AG04449 (cell line): ENCODE measurements at regions not wholly inside any gene's neighbourhood (a gene's known extent, or its start where the extent isn't known, plus 50 kb on each side); places are given as distances from the start of the nearest gene placed in this dataset.

Source experiments
- CTCF ChIA-PET: fragments of 350-600 bp; formaldehyde crosslinking; extraction: SDS; loops from one replicate; lab custom pipeline; 2021; ENCODE audit warnings: antibody characterized with exemption; lab: Yijun Ruan, JAX
- POLR2A ChIA-PET: fragments of 400-600, 350-600 bp; formaldehyde crosslinking; extraction: SDS; loops from one replicate; lab custom pipeline; 2020; ENCODE audit warnings: antibody characterized with exemption, inconsistent platforms; lab: Yijun Ruan, JAX
- DNase-seq: peaks from one replicate; pipeline ENCODE4 v3.0.0-alpha.2; 2010; ENCODE audit warnings: low read depth, low spot score
- H3K4me3 ChIP-seq: 2 replicates; pipeline ENCODE4 v1.5.1; 2011; ENCODE audit warnings: low read depth, mild to moderate bottlenecking, control low read depth, low read length
- CTCF ChIP-seq: IDR thresholded peaks from one replicate; pipeline ENCODE4 v1.5.1; 2011; ENCODE audit warnings: mild to moderate bottlenecking, moderate library complexity, low read length, control low read depth, inconsistent platforms; ENCODE audit not compliant: insufficient read depth; ENCODE audit errors: missing control alignments

DNA sequence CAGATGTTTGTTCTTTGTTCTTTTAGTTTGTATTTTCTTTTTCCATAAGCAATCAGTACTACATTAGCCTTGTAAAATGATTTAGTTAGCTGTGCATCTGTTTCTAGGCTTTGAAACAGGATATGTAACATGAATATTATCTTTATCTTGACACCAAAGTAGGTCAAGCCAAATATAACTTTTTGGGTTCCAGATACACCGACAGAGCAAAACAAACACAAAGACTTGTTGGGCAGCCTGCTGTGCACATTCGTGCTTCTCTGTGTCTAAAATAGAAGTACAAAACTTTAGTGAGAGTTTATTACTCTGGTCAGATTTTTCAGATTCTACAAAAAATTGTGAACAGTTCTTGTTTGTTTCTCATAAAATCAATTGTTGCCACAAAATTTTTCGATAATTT, 1059.3 kb upstream of the GYPC start:
- no peak for TF ChIP-seq CTCF
- no peak for DNase-seq
- CTCF ChIA-PET, result no interaction called here
- POLR2A ChIA-PET, result no interaction called here
- H3K4me3 ChIP-seq, result no peak overlapping the region

DNA sequence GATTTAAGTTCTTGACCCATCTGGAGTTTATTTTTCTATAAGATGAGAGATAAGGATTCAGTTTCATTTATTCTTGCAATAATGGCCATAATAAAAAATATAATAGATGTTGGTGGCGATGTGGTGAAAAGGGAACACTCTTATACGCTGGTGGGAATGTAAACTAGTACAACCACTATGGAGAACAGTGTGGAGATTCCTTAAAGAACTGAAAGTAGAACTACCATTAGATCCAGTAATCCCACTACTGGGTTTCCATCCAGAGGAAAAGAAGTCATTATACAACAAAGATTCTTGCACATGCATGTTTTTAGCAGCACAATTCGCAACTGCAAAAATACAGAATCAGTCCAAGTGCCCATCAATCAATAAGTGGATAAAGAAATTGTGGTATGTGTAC, 1040.5 kb upstream of the GYPC start:
- CTCF ChIA-PET, result no interaction called here
- TF ChIP-seq CTCF, result no peak

DNA sequence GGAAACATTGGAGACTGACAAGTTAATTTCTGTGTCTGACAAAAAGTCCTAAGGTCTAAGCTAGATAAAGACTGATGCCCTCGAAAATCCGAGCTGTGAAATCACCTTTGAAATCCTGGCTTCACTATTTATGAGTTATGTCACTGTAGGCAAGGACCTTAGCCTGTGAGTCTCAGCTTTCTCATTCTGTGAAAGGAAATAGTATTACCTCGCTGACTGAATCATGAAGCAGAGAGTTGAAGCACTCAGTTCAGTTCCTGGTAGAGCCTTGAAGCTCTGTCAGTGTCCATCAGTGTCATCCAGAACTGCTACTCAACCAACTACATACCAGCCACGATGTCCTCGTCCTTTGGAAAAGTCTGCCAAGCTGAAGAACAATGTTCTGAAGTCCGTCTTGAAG, 1025.6 kb upstream of the GYPC start:
- ChIA-PET POLR2A (no interaction called here), CTCF (no interaction called here)
- no peak for TF ChIP-seq CTCF
- DNase-seq, result no peak
- H3K4me3 ChIP-seq, result no peak overlapping the region

More for the DNA sequence above, 1040.5 kb upstream of the GYPC start:
- POLR2A ChIA-PET, result no interaction called here
- DNase-seq, result no peak
- no peak overlapping the region for H3K4me3 ChIP-seq

- POLR2A ChIA-PET, result no interaction called here
Observed at GRCh38 chr2:125634662-125635061, 1021.3 kb upstream of the GYPC start.

GRCh38 chr2:125638345-125638744, 1017.6 kb upstream of the GYPC start:
- ChIA-PET CTCF (no interaction called here), POLR2A (no interaction called here)
- no peak for DNase-seq
- H3K4me3 ChIP-seq, result no peak overlapping the region
- no peak for TF ChIP-seq CTCF

More at GRCh38 chr2:125634662-125635061, 1021.3 kb upstream of the GYPC start:
- no peak overlapping the region for H3K4me3 ChIP-seq
- CTCF ChIA-PET, result no interaction called here
- DNase-seq, result no peak
- TF ChIP-seq CTCF, result no peak

DNA sequence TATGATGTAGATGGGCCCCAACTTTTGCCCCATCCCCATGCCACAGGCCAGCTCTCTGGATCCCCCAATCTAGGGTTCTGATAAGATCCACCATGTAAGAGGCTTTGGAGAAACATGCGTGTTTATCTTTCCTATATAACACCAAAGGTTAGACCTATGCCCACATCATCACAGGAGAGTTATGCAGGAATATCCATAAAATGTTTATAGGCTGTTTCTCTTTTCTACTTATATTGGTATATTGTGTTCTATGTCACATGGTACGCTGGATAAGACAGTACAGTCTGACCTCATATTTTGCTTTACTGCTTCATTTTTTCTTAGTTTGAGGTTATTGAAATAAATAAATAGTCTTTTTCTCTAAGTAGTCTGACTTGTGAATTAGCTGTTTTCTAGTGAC, 1013.9 kb upstream of the GYPC start:
- CTCF ChIA-PET, result no interaction called here
- POLR2A ChIA-PET, result no interaction called here
- no peak for DNase-seq
- TF ChIP-seq CTCF, result no peak
- H3K4me3 ChIP-seq, result no peak overlapping the region
